NCI-H1417 (cell line): ENCODE measurements at regions not wholly inside any gene's neighbourhood (a gene's known extent, or its start where the extent isn't known, plus 50 kb on each side); places are given as distances from the start of the nearest gene placed in this dataset.
"Not testable (repeated sequence)": the region's sequence is repeated elsewhere in the genome, so short reads cannot be mapped to it uniquely, and the experiment has no call there.

ENCODE experiments used
- DNase-seq, 3 experiments: peaks; one replicate each; lab custom pipeline; 2025; lab: John Stamatoyannopoulos, UW

GRCh38 chr16:16448423-16448822 lies 69.5 kb downstream of the NPIPA7 start:
- DNase-seq = not testable (repeated sequence)

- not testable (repeated sequence) for DNase-seq
These were observed 70.8 kb downstream of the NPIPA7 start for GRCh38 chr16:16449712-16450237.

GRCh38 chr16:16451721-16452410 lies 72.9 kb downstream of the NPIPA7 start:
- not testable (repeated sequence) for DNase-seq

- not testable (repeated sequence) for DNase-seq
These were observed 79.6 kb downstream of the NPIPA7 start for GRCh38 chr16:16458579-16458978.

- DNase-seq = not testable (repeated sequence)
These were observed 84.9 kb downstream of the NPIPA7 start for GRCh38 chr16:16463792-16464191.

GRCh38 chr16:16488919-16489318 lies 110.0 kb downstream of the NPIPA7 start:
- DNase-seq = not testable (repeated sequence)

GRCh38 chr16:16489466-16489865 lies 110.5 kb downstream of the NPIPA7 start:
- not testable (repeated sequence) for DNase-seq

- DNase-seq = not testable (repeated sequence)
These were observed 115.2 kb downstream of the NPIPA7 start for GRCh38 chr16:16494114-16494513.

- DNase-seq = not testable (repeated sequence)
These were observed 116.1 kb downstream of the NPIPA7 start for GRCh38 chr16:16494998-16495397.

GRCh38 chr16:16499875-16500274 lies 120.9 kb downstream of the NPIPA7 start:
- not testable (repeated sequence) for DNase-seq

GRCh38 chr16:16507041-16507440 lies 128.1 kb downstream of the NPIPA7 start:
- not testable (repeated sequence) for DNase-seq

GRCh38 chr16:16508344-16508743 lies 129.4 kb downstream of the NPIPA7 start:
- DNase-seq = not testable (repeated sequence)

- DNase-seq = not testable (repeated sequence)
These were observed 140.5 kb downstream of the NPIPA7 start for GRCh38 chr16:16519395-16519794.

GRCh38 chr16:16521239-16522002 lies 142.5 kb downstream of the NPIPA7 start:
- not testable (repeated sequence) for DNase-seq

GRCh38 chr16:16526998-16527397 lies 148.1 kb downstream of the NPIPA7 start:
- not testable (repeated sequence) for DNase-seq

GRCh38 chr16:16530744-16531143 lies 151.8 kb downstream of the NPIPA7 start:
- not testable (repeated sequence) for DNase-seq

- not testable (repeated sequence) for DNase-seq
These were observed 156.6 kb downstream of the NPIPA7 start for GRCh38 chr16:16535565-16535964.

- DNase-seq = not testable (repeated sequence)
These were observed 157.2 kb downstream of the NPIPA7 start for GRCh38 chr16:16536151-16536550.

- DNase-seq = not testable (repeated sequence)
These were observed 170.8 kb downstream of the NPIPA7 start for GRCh38 chr16:16549710-16550109.

GRCh38 chr16:16550824-16551223 lies 171.9 kb downstream of the NPIPA7 start:
- DNase-seq = not testable (repeated sequence)

GRCh38 chr16:16552819-16553340 lies 173.9 kb downstream of the NPIPA7 start:
- DNase-seq = not testable (repeated sequence)

GRCh38 chr16:16559179-16559740 lies 180.3 kb downstream of the NPIPA7 start:
- not testable (repeated sequence) for DNase-seq
